ENCODE measurements at regions not wholly inside any gene's neighbourhood (a gene's known extent, or its start where the extent isn't known, plus 50 kb on each side); places are given as distances from the start of the nearest gene placed in this dataset.
A peak's percentile ranks its signal among the peaks of the same experiment; 100 is the strongest.

- peaks cover 97% of the 10 kb centered on the region for H3K9me3 ChIP-seq
- no peak for ATAC-seq
- no peak for TF ChIP-seq CTCF (IDR thresholded peaks at IDR 0.05)
- no peaks in the 10 kb centered on the region for H3K4me1 ChIP-seq (ENCODE audit: low read depth)
- H3K4me3 ChIP-seq = no peak overlapping the region
- H3K36me3 ChIP-seq (ENCODE audit: low read depth) = no peaks in the 10 kb centered on the region
- intact Hi-C loops (cut with DNase I, micrococcal nuclease) = no loop called here
- DNase-seq = peak in 1 of 3 donors; percentile 16
These were observed 96.8 kb downstream of the SNRPN start for GRCh38 chr15:25051399-25052154.

GRCh38 chr15:25052191-25052999 is 97.6 kb downstream of the SNRPN start:
- Histone ChIP-seq H3K4me1 (ENCODE audit: low read depth) (no peaks in the 10 kb centered on the region), H3K36me3 (ENCODE audit: low read depth) (no peaks in the 10 kb centered on the region), H3K9me3 (peaks cover 97% of the 10 kb centered on the region), H3K4me3 (no peak overlapping the region)
- intact Hi-C loops (cut with DNase I, micrococcal nuclease) = no loop called here
- no peak for ATAC-seq
- TF ChIP-seq CTCF (IDR thresholded peaks at IDR 0.05) = no peak
- DNase-seq = peak in 1 of 3 donors; percentile 25

- TF ChIP-seq CTCF (IDR thresholded peaks at IDR 0.05) = no peak
- H3K9me3 ChIP-seq = peaks cover 97% of the 10 kb centered on the region
- no peak overlapping the region for H3K4me3 ChIP-seq
- intact Hi-C loops (cut with DNase I, micrococcal nuclease) = no loop called here
- H3K4me1 ChIP-seq (ENCODE audit: low read depth) = no peaks in the 10 kb centered on the region
- ATAC-seq (no peak), DNase-seq (peak in 1 of 3 donors; percentile 8)
- H3K36me3 ChIP-seq (ENCODE audit: low read depth) = no peaks in the 10 kb centered on the region
These were observed 98.4 kb downstream of the SNRPN start for GRCh38 chr15:25053000-25053815.

GRCh38 chr15:25054329-25054728 is 99.5 kb downstream of the SNRPN start:
- intact Hi-C loops (cut with DNase I, micrococcal nuclease) = no loop called here
- peaks cover under 1% of the 10 kb centered on the region for H3K36me3 ChIP-seq (ENCODE audit: low read depth)
- peak in 1 of 3 donors; percentile 23 for DNase-seq

More at GRCh38 chr15:25054329-25054728, 99.5 kb downstream of the SNRPN start:
- TF ChIP-seq CTCF (IDR thresholded peaks at IDR 0.05) = no peak
- Histone ChIP-seq H3K9me3 (peaks cover 99% of the 10 kb centered on the region), H3K4me1 (ENCODE audit: low read depth) (no peaks in the 10 kb centered on the region), H3K4me3 (no peak overlapping the region)
- ATAC-seq = no peak
